HEK293 (cell line): ENCODE measurements at regions not wholly inside any gene's neighbourhood (a gene's known extent, or its start where the extent isn't known, plus 50 kb on each side); places are given as distances from the start of the nearest gene placed in this dataset.

Experiments
- CTCF ChIA-PET: fragments of 350-600 bp; formaldehyde crosslinking; extraction: SDS; loops from one replicate; lab custom pipeline; 2021; ENCODE audit warnings: antibody characterized with exemption; lab: Yijun Ruan, JAX
- POLR2A ChIA-PET: fragments of 300-600 bp; formaldehyde crosslinking; extraction: SDS; loops from one replicate; lab custom pipeline; 2020; ENCODE audit warnings: antibody characterized with exemption, inconsistent platforms; lab: Yijun Ruan, JAX
- H3K27ac ChIP-seq: fragments of 200-500 bp; sonication (Bioruptor generic); 2 replicates; pipeline ENCODE4 v1.5.1; 2014; ENCODE audit warnings: low read depth, low read length, control low read depth, inconsistent platforms; ENCODE audit errors: extremely low read depth
- H3K36me3 ChIP-seq, 2 experiments: fragments of 200-500 bp in 1 of 2; sonication (Bioruptor generic) in 1 of 2; 1 replicate in 1 of 2; 2 replicates in 1 of 2; pipeline ENCODE4 v1.5.1; 2014 to 2017; ENCODE audit warnings: inconsistent platforms in 2 of 2, low read length in 2 of 2; ENCODE audit not compliant: control insufficient read depth in 2 of 2, insufficient read depth in 1 of 2
- H3K4me1 ChIP-seq: fragments of 200-500 bp; sonication (Bioruptor generic); 2 replicates; pipeline ENCODE4 v1.5.1; 2014; ENCODE audit warnings: mild to moderate bottlenecking, low read length, inconsistent platforms; ENCODE audit not compliant: control insufficient read depth, insufficient read depth
- H3K4me3 ChIP-seq: 2 replicates; pipeline ENCODE4 v1.5.1; 2011; ENCODE audit warnings: low read depth, mild to moderate bottlenecking, control low read depth, low read length, moderate library complexity
- H3K9me3 ChIP-seq: fragments of 200-500 bp; sonication (Bioruptor generic); 2 replicates; pipeline ENCODE4 v1.5.1; 2014; ENCODE audit warnings: low read depth, low read length, inconsistent platforms; ENCODE audit not compliant: control insufficient read depth, insufficient read depth
- BCL11A ChIP-seq: fragments of 450-650 bp; formaldehyde crosslinking; IDR thresholded peaks from 2 replicates; pipeline ENCODE4 v1.5.1; 2016; ENCODE audit warnings: low read depth, missing biosample characterization, missing genetic modification characterization
- HOXA7 ChIP-seq: sonication (generic); formaldehyde crosslinking; IDR thresholded peaks from 2 replicates; pipeline ENCODE4 v1.8.1; 2022; ENCODE audit warnings: missing genetic modification reagents, borderline replicate concordance
- YY1 ChIP-seq: fragments of 450-650 bp; formaldehyde crosslinking; IDR thresholded peaks from 2 replicates; pipeline ENCODE4 v1.5.1; 2018; ENCODE audit warnings: missing biosample characterization, missing genetic modification characterization
- ZBTB48 ChIP-seq: fragments of 450-650 bp; formaldehyde crosslinking; IDR thresholded peaks from 2 replicates; pipeline ENCODE4 v1.5.1; 2016; ENCODE audit warnings: missing biosample characterization, missing genetic modification characterization
- ZBTB7A ChIP-seq: fragments of 450-650 bp; formaldehyde crosslinking; IDR thresholded peaks from 2 replicates; pipeline ENCODE4 v1.5.1; 2016; ENCODE audit warnings: low read depth, missing biosample characterization, missing genetic modification characterization
- ZFHX2 ChIP-seq: fragments of 450-650 bp; formaldehyde crosslinking; conservative IDR thresholded peaks from 2 replicates; pipeline ENCODE4 v1.5.1; 2016; ENCODE audit warnings: missing biosample characterization, missing genetic modification characterization
- ZFP37 ChIP-seq: fragments of 450-650 bp; formaldehyde crosslinking; IDR thresholded peaks from 2 replicates; pipeline ENCODE4 v1.5.1; 2016; ENCODE audit warnings: missing biosample characterization, missing genetic modification characterization
- ZFP41 ChIP-seq: fragments of 450-650 bp; formaldehyde crosslinking; IDR thresholded peaks from 2 replicates; pipeline ENCODE4 v1.5.1; 2016; ENCODE audit warnings: missing biosample characterization, missing genetic modification characterization, borderline replicate concordance
- ZNF155 ChIP-seq: fragments of 450-650 bp; formaldehyde crosslinking; IDR thresholded peaks from 2 replicates; pipeline ENCODE4 v1.5.1; 2016; ENCODE audit warnings: missing biosample characterization, missing genetic modification characterization
- ZNF184 ChIP-seq: fragments of 450-650 bp; IDR thresholded peaks from 2 replicates; pipeline ENCODE4 v1.5.1; 2018; ENCODE audit warnings: missing biosample characterization, mild to moderate bottlenecking, missing genetic modification characterization
- ZNF549 ChIP-seq: fragments of 450-650 bp; IDR thresholded peaks from 2 replicates; pipeline ENCODE4 v1.5.1; 2018; ENCODE audit warnings: missing biosample characterization, missing genetic modification characterization, mild to moderate bottlenecking, inconsistent platforms, moderate library complexity
- ZNF555 ChIP-seq: fragments of 450-650 bp; formaldehyde crosslinking; conservative IDR thresholded peaks from 2 replicates; pipeline ENCODE4 v1.5.1; 2017; ENCODE audit warnings: missing biosample characterization, mild to moderate bottlenecking, missing genetic modification characterization, inconsistent platforms
- ZNF660 ChIP-seq: fragments of 450-650 bp; IDR thresholded peaks from 2 replicates; pipeline ENCODE4 v1.5.1; 2018; ENCODE audit warnings: missing biosample characterization, mild to moderate bottlenecking, missing genetic modification characterization
- ZNF76 ChIP-seq: fragments of 450-650 bp; formaldehyde crosslinking; IDR thresholded peaks from 2 replicates; pipeline ENCODE4; 2016; ENCODE audit warnings: low read depth, missing biosample characterization, missing genetic modification characterization, borderline replicate concordance
- TF ChIP-seq, protein P1 (sequence below): fragments of 450-650 bp; formaldehyde crosslinking; IDR thresholded peaks from 2 replicates; pipeline ENCODE4 v1.5.1; 2016; ENCODE audit warnings: missing biosample characterization, missing genetic modification characterization
- TF ChIP-seq, protein P2 (sequence below): fragments of 450-650 bp; formaldehyde crosslinking; IDR thresholded peaks from 2 replicates; pipeline ENCODE4 v1.5.1; 2016; ENCODE audit warnings: missing biosample characterization, missing genetic modification characterization, low read depth
- TF ChIP-seq, protein P3 (sequence below): fragments of 450-650 bp; formaldehyde crosslinking; IDR thresholded peaks from 2 replicates; pipeline ENCODE4 v1.5.1; 2016; ENCODE audit warnings: missing biosample characterization, missing genetic modification characterization
- TF ChIP-seq, protein P4 (sequence below): fragments of 450-650 bp; formaldehyde crosslinking; conservative IDR thresholded peaks from 2 replicates; pipeline ENCODE4 v1.5.1; 2016; ENCODE audit warnings: low read depth, missing biosample characterization, missing genetic modification characterization
- TF ChIP-seq, protein P5 (sequence below): fragments of 450-650 bp; formaldehyde crosslinking; IDR thresholded peaks from 2 replicates; pipeline ENCODE4 v1.5.1; 2016; ENCODE audit warnings: missing biosample characterization, missing genetic modification characterization

DNA sequence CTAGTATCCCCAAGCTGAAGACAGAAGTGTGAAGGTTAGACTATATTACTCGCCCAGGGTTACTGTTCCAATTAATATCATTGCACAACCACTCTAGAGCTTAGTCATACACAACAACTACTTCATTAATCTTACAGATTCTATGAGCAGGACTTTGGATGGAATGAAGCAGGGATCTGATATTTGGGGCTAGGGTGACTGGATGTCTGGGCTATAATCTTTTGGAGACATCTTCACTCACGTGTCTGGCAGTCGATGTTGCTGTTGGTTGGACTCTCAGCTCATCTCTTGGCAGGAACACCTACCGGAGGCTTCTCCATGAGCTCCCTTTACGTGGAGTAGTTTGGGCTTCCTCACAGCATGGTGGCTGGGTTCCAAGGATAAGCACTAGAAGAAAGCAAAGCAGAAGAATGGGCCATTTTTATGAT is 519.2 kb upstream of the B3GALT2 start:
- ChIA-PET POLR2A (no interaction called here), CTCF (no interaction called here)
- Histone ChIP-seq H3K9me3 (no peaks in the 10 kb centered on the region), H3K4me3 (no peak overlapping the region), H3K4me1 (no peaks in the 10 kb centered on the region), H3K36me3 (no peaks in the 10 kb centered on the region), H3K27ac (no peak overlapping the region)
- TF ChIP-seq YY1 (tag by site-specific recombination) (no peak), ZFP41 (no peak), BCL11A (tag by site-specific recombination) (no peak), HOXA7 (CRISPR knock-in tag) (no peak), ZNF155 (tag by site-specific recombination) (no peak), ZNF184 (tag by site-specific recombination) (no peak), ZFHX2 (tag by site-specific recombination) (no peak), ZFP37 (tag by site-specific recombination) (no peak), ZNF549 (tag by site-specific recombination) (no peak), ZNF76 (no peak), ZNF555 (no peak), ZBTB48 (no peak)
- TF ChIP-seq, protein P1, sequence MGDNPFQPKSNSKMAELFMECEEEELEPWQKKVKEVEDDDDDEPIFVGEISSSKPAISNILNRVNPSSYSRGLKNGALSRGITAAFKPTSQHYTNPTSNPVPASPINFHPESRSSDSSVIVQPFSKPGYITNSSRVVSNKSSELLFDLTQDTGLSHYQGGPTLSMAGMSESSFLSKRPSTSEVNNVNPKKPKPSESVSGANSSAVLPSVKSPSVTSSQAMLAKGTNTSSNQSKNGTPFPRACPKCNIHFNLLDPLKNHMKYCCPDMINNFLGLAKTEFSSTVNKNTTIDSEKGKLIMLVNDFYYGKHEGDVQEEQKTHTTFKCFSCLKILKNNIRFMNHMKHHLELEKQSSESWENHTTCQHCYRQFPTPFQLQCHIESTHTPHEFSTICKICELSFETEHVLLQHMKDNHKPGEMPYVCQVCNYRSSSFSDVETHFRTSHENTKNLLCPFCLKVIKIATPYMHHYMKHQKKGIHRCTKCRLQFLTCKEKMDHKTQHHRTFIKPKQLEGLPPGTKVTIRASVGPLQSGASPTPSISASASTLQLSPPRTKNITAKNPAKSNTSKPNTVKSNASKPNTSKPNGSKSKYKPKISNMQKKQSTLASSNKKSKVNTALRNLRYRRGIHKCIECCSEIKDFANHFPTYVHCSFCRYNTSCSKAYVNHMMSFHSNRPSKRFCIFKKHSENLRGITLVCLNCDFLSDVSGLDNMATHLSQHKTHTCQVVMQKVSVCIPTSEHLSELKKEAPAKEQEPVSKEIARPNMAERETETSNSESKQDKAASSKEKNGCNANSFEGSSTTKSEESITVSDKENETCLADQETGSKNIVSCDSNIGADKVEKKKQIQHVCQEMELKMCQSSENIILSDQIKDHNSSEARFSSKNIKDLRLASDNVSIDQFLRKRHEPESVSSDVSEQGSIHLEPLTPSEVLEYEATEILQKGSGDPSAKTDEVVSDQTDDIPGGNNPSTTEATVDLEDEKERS (tag by site-specific recombination) = no peak
- TF ChIP-seq, protein P2, sequence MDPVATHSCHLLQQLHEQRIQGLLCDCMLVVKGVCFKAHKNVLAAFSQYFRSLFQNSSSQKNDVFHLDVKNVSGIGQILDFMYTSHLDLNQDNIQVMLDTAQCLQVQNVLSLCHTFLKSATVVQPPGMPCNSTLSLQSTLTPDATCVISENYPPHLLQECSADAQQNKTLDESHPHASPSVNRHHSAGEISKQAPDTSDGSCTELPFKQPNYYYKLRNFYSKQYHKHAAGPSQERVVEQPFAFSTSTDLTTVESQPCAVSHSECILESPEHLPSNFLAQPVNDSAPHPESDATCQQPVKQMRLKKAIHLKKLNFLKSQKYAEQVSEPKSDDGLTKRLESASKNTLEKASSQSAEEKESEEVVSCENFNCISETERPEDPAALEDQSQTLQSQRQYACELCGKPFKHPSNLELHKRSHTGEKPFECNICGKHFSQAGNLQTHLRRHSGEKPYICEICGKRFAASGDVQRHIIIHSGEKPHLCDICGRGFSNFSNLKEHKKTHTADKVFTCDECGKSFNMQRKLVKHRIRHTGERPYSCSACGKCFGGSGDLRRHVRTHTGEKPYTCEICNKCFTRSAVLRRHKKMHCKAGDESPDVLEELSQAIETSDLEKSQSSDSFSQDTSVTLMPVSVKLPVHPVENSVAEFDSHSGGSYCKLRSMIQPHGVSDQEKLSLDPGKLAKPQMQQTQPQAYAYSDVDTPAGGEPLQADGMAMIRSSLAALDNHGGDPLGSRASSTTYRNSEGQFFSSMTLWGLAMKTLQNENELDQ (tag by site-specific recombination) = no peak
- TF ChIP-seq, protein P3, sequence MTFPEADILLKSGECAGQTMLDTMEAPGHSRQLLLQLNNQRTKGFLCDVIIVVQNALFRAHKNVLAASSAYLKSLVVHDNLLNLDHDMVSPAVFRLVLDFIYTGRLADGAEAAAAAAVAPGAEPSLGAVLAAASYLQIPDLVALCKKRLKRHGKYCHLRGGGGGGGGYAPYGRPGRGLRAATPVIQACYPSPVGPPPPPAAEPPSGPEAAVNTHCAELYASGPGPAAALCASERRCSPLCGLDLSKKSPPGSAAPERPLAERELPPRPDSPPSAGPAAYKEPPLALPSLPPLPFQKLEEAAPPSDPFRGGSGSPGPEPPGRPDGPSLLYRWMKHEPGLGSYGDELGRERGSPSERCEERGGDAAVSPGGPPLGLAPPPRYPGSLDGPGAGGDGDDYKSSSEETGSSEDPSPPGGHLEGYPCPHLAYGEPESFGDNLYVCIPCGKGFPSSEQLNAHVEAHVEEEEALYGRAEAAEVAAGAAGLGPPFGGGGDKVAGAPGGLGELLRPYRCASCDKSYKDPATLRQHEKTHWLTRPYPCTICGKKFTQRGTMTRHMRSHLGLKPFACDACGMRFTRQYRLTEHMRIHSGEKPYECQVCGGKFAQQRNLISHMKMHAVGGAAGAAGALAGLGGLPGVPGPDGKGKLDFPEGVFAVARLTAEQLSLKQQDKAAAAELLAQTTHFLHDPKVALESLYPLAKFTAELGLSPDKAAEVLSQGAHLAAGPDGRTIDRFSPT (tag by site-specific recombination) = no peak

DNA sequence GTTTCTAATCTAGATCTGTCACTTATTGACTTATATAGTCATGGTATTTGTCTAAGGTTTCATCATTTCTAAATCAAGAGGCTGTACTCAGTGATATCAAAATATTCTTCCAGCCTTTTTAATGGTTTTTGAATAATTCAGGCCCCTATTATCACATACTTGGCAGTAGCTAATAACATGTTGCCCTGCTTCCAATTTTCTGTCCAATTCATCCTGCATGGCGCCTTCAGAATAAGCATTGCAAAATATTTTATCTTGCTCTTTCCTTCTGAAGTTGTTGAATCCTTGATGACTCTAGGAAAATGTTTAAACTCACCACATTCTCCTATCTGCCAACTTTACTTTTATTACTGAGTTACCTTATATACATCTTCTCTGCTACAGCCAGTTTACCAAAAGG is 517.2 kb upstream of the B3GALT2 start:
- POLR2A ChIA-PET = no interaction called here
- CTCF ChIA-PET = interaction anchor here (0.6 kb wide), 1 partner anchor 1455 kb away, joined by 4 read pairs; no protein-coding TSS in a partner anchor
- Histone ChIP-seq H3K36me3 (no peaks in the 10 kb centered on the region), H3K4me1 (no peaks in the 10 kb centered on the region), H3K4me3 (no peak overlapping the region), H3K9me3 (no peaks in the 10 kb centered on the region), H3K27ac (no peak overlapping the region)
- TF ChIP-seq ZNF660 (no peak), ZBTB7A (tag by site-specific recombination) (no peak), ZNF555 (no peak)
- TF ChIP-seq, protein P4, sequence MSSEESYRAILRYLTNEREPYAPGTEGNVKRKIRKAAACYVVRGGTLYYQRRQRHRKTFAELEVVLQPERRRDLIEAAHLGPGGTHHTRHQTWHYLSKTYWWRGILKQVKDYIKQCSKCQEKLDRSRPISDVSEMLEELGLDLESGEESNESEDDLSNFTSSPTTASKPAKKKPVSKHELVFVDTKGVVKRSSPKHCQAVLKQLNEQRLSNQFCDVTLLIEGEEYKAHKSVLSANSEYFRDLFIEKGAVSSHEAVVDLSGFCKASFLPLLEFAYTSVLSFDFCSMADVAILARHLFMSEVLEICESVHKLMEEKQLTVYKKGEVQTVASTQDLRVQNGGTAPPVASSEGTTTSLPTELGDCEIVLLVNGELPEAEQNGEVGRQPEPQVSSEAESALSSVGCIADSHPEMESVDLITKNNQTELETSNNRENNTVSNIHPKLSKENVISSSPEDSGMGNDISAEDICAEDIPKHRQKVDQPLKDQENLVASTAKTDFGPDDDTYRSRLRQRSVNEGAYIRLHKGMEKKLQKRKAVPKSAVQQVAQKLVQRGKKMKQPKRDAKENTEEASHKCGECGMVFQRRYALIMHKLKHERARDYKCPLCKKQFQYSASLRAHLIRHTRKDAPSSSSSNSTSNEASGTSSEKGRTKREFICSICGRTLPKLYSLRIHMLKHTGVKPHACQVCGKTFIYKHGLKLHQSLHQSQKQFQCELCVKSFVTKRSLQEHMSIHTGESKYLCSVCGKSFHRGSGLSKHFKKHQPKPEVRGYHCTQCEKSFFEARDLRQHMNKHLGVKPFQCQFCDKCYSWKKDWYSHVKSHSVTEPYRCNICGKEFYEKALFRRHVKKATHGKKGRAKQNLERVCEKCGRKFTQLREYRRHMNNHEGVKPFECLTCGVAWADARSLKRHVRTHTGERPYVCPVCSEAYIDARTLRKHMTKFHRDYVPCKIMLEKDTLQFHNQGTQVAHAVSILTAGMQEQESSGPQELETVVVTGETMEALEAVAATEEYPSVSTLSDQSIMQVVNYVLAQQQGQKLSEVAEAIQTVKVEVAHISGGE (tag by site-specific recombination) = no peak
- TF ChIP-seq, protein P5, sequence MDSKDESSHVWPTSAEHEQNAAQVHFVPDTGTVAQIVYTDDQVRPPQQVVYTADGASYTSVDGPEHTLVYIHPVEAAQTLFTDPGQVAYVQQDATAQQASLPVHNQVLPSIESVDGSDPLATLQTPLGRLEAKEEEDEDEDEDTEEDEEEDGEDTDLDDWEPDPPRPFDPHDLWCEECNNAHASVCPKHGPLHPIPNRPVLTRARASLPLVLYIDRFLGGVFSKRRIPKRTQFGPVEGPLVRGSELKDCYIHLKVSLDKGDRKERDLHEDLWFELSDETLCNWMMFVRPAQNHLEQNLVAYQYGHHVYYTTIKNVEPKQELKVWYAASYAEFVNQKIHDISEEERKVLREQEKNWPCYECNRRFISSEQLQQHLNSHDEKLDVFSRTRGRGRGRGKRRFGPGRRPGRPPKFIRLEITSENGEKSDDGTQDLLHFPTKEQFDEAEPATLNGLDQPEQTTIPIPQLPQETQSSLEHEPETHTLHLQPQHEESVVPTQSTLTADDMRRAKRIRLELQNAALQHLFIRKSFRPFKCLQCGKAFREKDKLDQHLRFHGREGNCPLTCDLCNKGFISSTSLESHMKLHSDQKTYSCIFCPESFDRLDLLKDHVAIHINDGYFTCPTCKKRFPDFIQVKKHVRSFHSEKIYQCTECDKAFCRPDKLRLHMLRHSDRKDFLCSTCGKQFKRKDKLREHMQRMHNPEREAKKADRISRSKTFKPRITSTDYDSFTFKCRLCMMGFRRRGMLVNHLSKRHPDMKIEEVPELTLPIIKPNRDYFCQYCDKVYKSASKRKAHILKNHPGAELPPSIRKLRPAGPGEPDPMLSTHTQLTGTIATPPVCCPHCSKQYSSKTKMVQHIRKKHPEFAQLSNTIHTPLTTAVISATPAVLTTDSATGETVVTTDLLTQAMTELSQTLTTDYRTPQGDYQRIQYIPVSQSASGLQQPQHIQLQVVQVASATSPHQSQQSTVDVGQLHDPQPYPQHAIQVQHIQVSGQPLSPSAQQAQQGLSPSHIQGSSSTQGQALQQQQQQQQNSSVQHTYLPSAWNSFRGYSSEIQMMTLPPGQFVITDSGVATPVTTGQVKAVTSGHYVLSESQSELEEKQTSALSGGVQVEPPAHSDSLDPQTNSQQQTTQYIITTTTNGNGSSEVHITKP (tag by site-specific recombination) = no peak
